B cell (primary cell): ENCODE measurements at regions not wholly inside any gene's neighbourhood (a gene's known extent, or its start where the extent isn't known, plus 50 kb on each side); places are given as distances from the start of the nearest gene placed in this dataset.

Experiments used
- ATAC-seq: fragments of 200-7000 bp; cut with Tn5 transposase; one replicate; pipeline ENCODE4 v1.10.0; 2021; ENCODE audit warnings: low read depth, mild to moderate bottlenecking, moderate number of reproducible peaks, moderate library complexity
- CTCF ChIA-PET: fragments of 350-600 bp; sonication (Branson Sonifier 250); formaldehyde crosslinking; loops from one replicate; lab custom pipeline; 2021; ENCODE audit warnings: antibody characterized with exemption, inconsistent platforms; lab: Charles Lee
- POLR2A ChIA-PET: fragments of 350-600 bp; sonication (Branson Sonifier 250); formaldehyde crosslinking; loops from one replicate; lab custom pipeline; 2021; ENCODE audit warnings: antibody characterized with exemption; lab: Charles Lee
- DNase-seq: peaks from one replicate; pipeline ENCODE4 v3.0.0; 2013
- H2AFZ ChIP-seq: 2 replicates; pipeline ENCODE4 v1.6.1; 2012; ENCODE audit warnings: mild to moderate bottlenecking, low read depth, low read length; ENCODE audit not compliant: insufficient read depth, poor library complexity, severe bottlenecking
- H3K27ac ChIP-seq, 2 donors: 1 replicate in 1 of 2; 2 replicates in 1 of 2; pipeline ENCODE4 v1.5.1; 2012 to 2013; ENCODE audit warnings: low read length in 2 of 2, mild to moderate bottlenecking in 2 of 2, moderate library complexity in 1 of 2
- H3K27me3 ChIP-seq, 4 experiments: fragments of 200-600 bp in 1 of 4; sonication (generic) in 1 of 4; replicated peaks in 1 of 4; 1 replicate in 2 of 4; 2 replicates in 2 of 4; pipeline versions ENCODE4 v1.6.1 to v1.7.0; 2013 to 2016; ENCODE audit warnings: low read length in 3 of 4, mild to moderate bottlenecking in 2 of 4, mixed read lengths in 1 of 4, moderate library complexity in 1 of 4; ENCODE audit not compliant: insufficient read depth in 4 of 4, control insufficient read depth in 3 of 4; ENCODE audit errors: control extremely low read depth in 1 of 4
- H3K36me3 ChIP-seq, 2 experiments: replicated peaks in 1 of 2; 1 replicate in 1 of 2; 2 replicates in 1 of 2; pipeline versions ENCODE4 v1.6.1 to v1.7.1; 2013; ENCODE audit warnings: low read length in 1 of 2; ENCODE audit not compliant: insufficient read depth in 2 of 2, control insufficient read depth in 1 of 2; ENCODE audit errors: control extremely low read depth in 1 of 2, extremely low read depth in 1 of 2
- H3K4me1 ChIP-seq, 2 donors: fragments of 200-600 bp in 1 of 2; sonication (generic) in 1 of 2; 1 replicate in 1 of 2; 2 replicates in 1 of 2; pipeline versions ENCODE4 v1.5.1 to v1.6.1; 2013 to 2017; ENCODE audit warnings: low read length in 2 of 2; ENCODE audit not compliant: control insufficient read depth in 2 of 2, insufficient read depth in 2 of 2
- H3K4me2 ChIP-seq: replicated peaks from 2 replicates; pipeline ENCODE3; 2012; ENCODE audit warnings: mild to moderate bottlenecking, low read depth, low read length; ENCODE audit not compliant: poor library complexity, severe bottlenecking
- H3K4me3 ChIP-seq, 5 experiments: fragments of 200-600 bp in 1 of 5; sonication (generic) in 1 of 5; 1 replicate in 3 of 5; 2 replicates in 2 of 5; pipeline versions ENCODE4 v1.5.1 to v1.7.0; 2011 to 2016; ENCODE audit warnings: low read length in 4 of 5, mild to moderate bottlenecking in 4 of 5, low read depth in 2 of 5, control low read depth in 1 of 5, moderate library complexity in 1 of 5; ENCODE audit not compliant: insufficient read depth in 1 of 5; ENCODE audit errors: control extremely low read depth in 1 of 5, extremely low read depth in 1 of 5
- H3K79me2 ChIP-seq: fragments of 200-600 bp; sonication (generic); one replicate; pipeline ENCODE4 v1.6.0; 2016; ENCODE audit warnings: low read length; ENCODE audit not compliant: control insufficient read depth, insufficient read depth
- H3K9ac ChIP-seq: fragments of 200-600 bp; sonication (generic); 2 replicates; pipeline ENCODE4 v1.6.1; 2017; ENCODE audit warnings: mild to moderate bottlenecking, low read length, moderate library complexity
- H3K9me3 ChIP-seq, 3 donors: one replicate each; pipeline versions ENCODE4 v1.6.1 to v1.7.1; 2013; ENCODE audit warnings: low read length in 2 of 3; ENCODE audit not compliant: control insufficient read depth in 2 of 3, insufficient read depth in 1 of 3; ENCODE audit errors: control extremely low read depth in 1 of 3
- H4K20me1 ChIP-seq: 2 replicates; pipeline ENCODE4 v1.6.0; 2012; ENCODE audit warnings: mild to moderate bottlenecking, low read length; ENCODE audit not compliant: insufficient read depth, control insufficient read depth, poor library complexity, severe bottlenecking
- H3K27ac Mint-ChIP-seq: one replicate; pipeline ENCODE4 v1.8.0; 2021; ENCODE audit warnings: mixed read lengths
- H3K27me3 Mint-ChIP-seq: one replicate; pipeline ENCODE4 v1.8.0; 2021; ENCODE audit warnings: mixed read lengths
- H3K4me1 Mint-ChIP-seq: one replicate; pipeline ENCODE4 v1.8.0; 2021; ENCODE audit warnings: mixed read lengths
- H3K4me3 Mint-ChIP-seq: one replicate; pipeline ENCODE4 v1.8.0; 2021; ENCODE audit warnings: mixed read lengths
- H3K9me3 Mint-ChIP-seq: one replicate; pipeline ENCODE4 v1.8.0; 2022; ENCODE audit warnings: mixed read lengths; ENCODE audit not compliant: insufficient read depth
- EZH2 ChIP-seq: IDR thresholded peaks from 2 replicates; pipeline ENCODE4 v1.6.1; 2012; ENCODE audit warnings: borderline replicate concordance, low read depth, mild to moderate bottlenecking, moderate library complexity, low read length; ENCODE audit not compliant: insufficient read depth, poor library complexity, severe bottlenecking
- WGBS: methylation state at CpG from one replicate; pipeline ENCODE4 v1.1.5; 2013; ENCODE audit warnings: missing lambda C conversion rate; ENCODE audit not compliant: insufficient coverage; 5-methylcytosine and 5-hydroxymethylcytosine counted together
- intact Hi-C: fragments of 100-400 bp; cut with micrococcal nuclease; formaldehyde crosslinking; loops from one replicate; pipeline ENCODE4 v1.10.0; 2022
- TF ChIP-seq, protein P1 (sequence below): fragments of 200-600 bp; IDR thresholded peaks from one replicate; pipeline ENCODE4 v1.8.0; 2022; ENCODE audit warnings: antibody characterized with exemption, mild to moderate bottlenecking

GRCh38 chr6:27834879-27835549, 77.2 kb downstream of the OR2B2 start:
- ATAC-seq, result no peak
- intact Hi-C loops, result loop anchor here (5.0 to 10.0 kb wide), 5 partner anchors 1550 to 1873 kb away; partner anchors contain the start of gene TRIM38
- peak overlapping the region; percentile 75 for H3K4me2 ChIP-seq
- Mint-ChIP-seq H3K4me3 (peak overlapping the region; percentile 11), H3K27me3 (no peaks in the 10 kb centered on the region), H3K4me1 (peaks cover 31% of the 10 kb centered on the region), H3K9me3 (peaks cover 2% of the 10 kb centered on the region), H3K27ac (peak overlapping the region; percentile 59)
- ChIA-PET CTCF (interaction anchor here (0.8 to 5.7 kb wide), 7 partner anchors 11 to 58 kb away, joined by 3 to 43 read pairs (median 6); a partner anchor contains a TSS), POLR2A (interaction anchor here (0.6 to 5.0 kb wide), 6 partner anchors 11 to 1678 kb away, joined by 3 to 166 read pairs (median 24); a partner anchor contains a TSS)
- no peak for DNase-seq
- no peak overlapping the region for H3K9ac ChIP-seq
- WGBS, result 83% methylated on average over 3 of the region's 4 CpGs
- no peaks in the 10 kb centered on the region for H4K20me1 ChIP-seq
- H3K4me1 ChIP-seq, result peaks cover 34 to 38% of the 10 kb centered on the region in 2 donors
- peaks cover 0 to 7% of the 10 kb centered on the region in 2 experiments for H3K36me3 ChIP-seq
- TF ChIP-seq, protein P1, sequence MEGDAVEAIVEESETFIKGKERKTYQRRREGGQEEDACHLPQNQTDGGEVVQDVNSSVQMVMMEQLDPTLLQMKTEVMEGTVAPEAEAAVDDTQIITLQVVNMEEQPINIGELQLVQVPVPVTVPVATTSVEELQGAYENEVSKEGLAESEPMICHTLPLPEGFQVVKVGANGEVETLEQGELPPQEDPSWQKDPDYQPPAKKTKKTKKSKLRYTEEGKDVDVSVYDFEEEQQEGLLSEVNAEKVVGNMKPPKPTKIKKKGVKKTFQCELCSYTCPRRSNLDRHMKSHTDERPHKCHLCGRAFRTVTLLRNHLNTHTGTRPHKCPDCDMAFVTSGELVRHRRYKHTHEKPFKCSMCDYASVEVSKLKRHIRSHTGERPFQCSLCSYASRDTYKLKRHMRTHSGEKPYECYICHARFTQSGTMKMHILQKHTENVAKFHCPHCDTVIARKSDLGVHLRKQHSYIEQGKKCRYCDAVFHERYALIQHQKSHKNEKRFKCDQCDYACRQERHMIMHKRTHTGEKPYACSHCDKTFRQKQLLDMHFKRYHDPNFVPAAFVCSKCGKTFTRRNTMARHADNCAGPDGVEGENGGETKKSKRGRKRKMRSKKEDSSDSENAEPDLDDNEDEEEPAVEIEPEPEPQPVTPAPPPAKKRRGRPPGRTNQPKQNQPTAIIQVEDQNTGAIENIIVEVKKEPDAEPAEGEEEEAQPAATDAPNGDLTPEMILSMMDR, result no peak
- no peak for TF ChIP-seq EZH2
- no peak overlapping the region for H3K4me3 ChIP-seq
- H3K9me3 ChIP-seq, result peaks cover 0 to 6% (median 0%) of the 10 kb centered on the region in 3 donors
- H2AFZ ChIP-seq, result no peak overlapping the region
- peaks cover 44% of the 10 kb centered on the region for H3K79me2 ChIP-seq
- H3K27ac ChIP-seq, result peak overlapping the region in 1 of 2 donors; percentile 96
- peaks cover 0 to 4% (median 0%) of the 10 kb centered on the region in 4 experiments for H3K27me3 ChIP-seq

GRCh38 chr6:27834384-27834783, 77.8 kb downstream of the OR2B2 start:
- peaks cover 34 to 39% of the 10 kb centered on the region in 2 donors for H3K4me1 ChIP-seq
- ATAC-seq (no peak), DNase-seq (no peak)
- peaks cover 32% of the 10 kb centered on the region for H3K4me1 Mint-ChIP-seq
- TF ChIP-seq, protein P1, result no peak
- no peak for TF ChIP-seq EZH2
- no peaks in the 10 kb centered on the region for H3K27me3 ChIP-seq
- no peak overlapping the region for H2AFZ ChIP-seq
- CTCF ChIA-PET, result interaction anchor here (0.8 to 5.7 kb wide), 7 partner anchors 17 to 59 kb away, joined by 3 to 43 read pairs (median 4); a partner anchor contains a TSS
- H3K4me3 Mint-ChIP-seq, result no peak overlapping the region
- H4K20me1 ChIP-seq, result no peaks in the 10 kb centered on the region
- no peak overlapping the region for H3K9ac ChIP-seq
- peak overlapping the region in 1 of 2 donors; percentile 51 for H3K27ac ChIP-seq
- H3K79me2 ChIP-seq, result peaks cover 42% of the 10 kb centered on the region
- H3K9me3 Mint-ChIP-seq, result peaks cover 2% of the 10 kb centered on the region
- WGBS, result no CpG with 5 or more reads among the region's 1 CpG
- peaks cover 0 to 9% (median 0%) of the 10 kb centered on the region in 3 donors for H3K9me3 ChIP-seq
- no peak overlapping the region for H3K4me2 ChIP-seq
- peaks cover 0 to 7% of the 10 kb centered on the region in 2 experiments for H3K36me3 ChIP-seq
- no peak overlapping the region for H3K4me3 ChIP-seq
- POLR2A ChIA-PET, result interaction anchor here (0.6 to 5.0 kb wide), 5 partner anchors 11 to 1678 kb away, joined by 3 to 40 read pairs (median 4); a partner anchor contains a TSS
- H3K27me3 Mint-ChIP-seq, result no peaks in the 10 kb centered on the region
- intact Hi-C loops, result loop anchor here (10.0 kb wide), 3 partner anchors 1550 to 1710 kb away; a partner anchor contains a TSS
- H3K27ac Mint-ChIP-seq, result no peak overlapping the region
